Caco-2 (cell line): ENCODE measurements at regions not wholly inside any gene's neighbourhood (a gene's known extent, or its start where the extent isn't known, plus 50 kb on each side); places are given as distances from the start of the nearest gene placed in this dataset.

Experiments used
- BruUV-seq: library from RNA; stranded (reverse); fragments of 400-500 nt; replicated peaks from 2 replicates; lab custom pipeline; 2021; lab: Mats Ljungman, UMichigan
- CTCF ChIA-PET: fragments of 300-600 bp; sonication (Branson Sonifier 250); formaldehyde crosslinking; loops from one replicate; lab custom pipeline; 2022; ENCODE audit warnings: antibody characterized with exemption; lab: Charles Lee
- POLR2A ChIA-PET: fragments of 300-600 bp; sonication (Branson Sonifier 250); formaldehyde crosslinking; loops from one replicate; lab custom pipeline; 2022; ENCODE audit warnings: antibody characterized with exemption; lab: Charles Lee
- DNase-seq, 2 experiments: peaks; one replicate each; pipeline versions ENCODE4 v3.0.0 to v3.0.0-alpha.2; 2020 to 2022
- H3K27me3 ChIP-seq: replicated peaks from 2 replicates; pipeline ENCODE4 v1.6.0; 2011; ENCODE audit warnings: low read length; ENCODE audit not compliant: control insufficient read depth, insufficient read depth
- H3K36me3 ChIP-seq: 2 replicates; pipeline ENCODE4 v1.5.1; 2011; ENCODE audit warnings: low read length; ENCODE audit not compliant: control insufficient read depth, insufficient read depth
- H3K4me1 ChIP-seq: fragments of 250-450 bp; sonication (Bioruptor Pico); 2 replicates; pipeline ENCODE4 v1.5.1; 2020; ENCODE audit warnings: mild to moderate bottlenecking
- H3K4me3 ChIP-seq: 2 replicates; pipeline ENCODE4 v1.5.1; 2011; ENCODE audit warnings: low read depth, mild to moderate bottlenecking, control low read depth, low read length
- H3K9me3 ChIP-seq: fragments of 250-450 bp; sonication (Bioruptor Pico); 2 replicates; pipeline ENCODE4 v1.5.1; 2020; ENCODE audit warnings: mild to moderate bottlenecking, moderate library complexity
- H3K27ac Mint-ChIP-seq: one replicate; pipeline ENCODE4 v1.8.0; 2022; ENCODE audit warnings: mixed read lengths; ENCODE audit not compliant: unreplicated experiment
- H3K27me3 Mint-ChIP-seq: one replicate; pipeline ENCODE4 v1.8.0; 2022; ENCODE audit warnings: mixed read lengths; ENCODE audit not compliant: insufficient read depth, unreplicated experiment
- H3K36me3 Mint-ChIP-seq: one replicate; pipeline ENCODE4 v1.8.0; 2022; ENCODE audit warnings: mild to moderate bottlenecking, mixed read lengths; ENCODE audit not compliant: insufficient read depth, unreplicated experiment
- H3K4me1 Mint-ChIP-seq: one replicate; pipeline ENCODE4 v1.8.0; 2022; ENCODE audit warnings: low read depth, mixed read lengths; ENCODE audit not compliant: unreplicated experiment
- H3K4me3 Mint-ChIP-seq: one replicate; pipeline ENCODE4 v1.8.0; 2022; ENCODE audit warnings: mild to moderate bottlenecking, moderate library complexity, mixed read lengths; ENCODE audit not compliant: unreplicated experiment
- H3K9me3 Mint-ChIP-seq: one replicate; pipeline ENCODE4 v1.8.0; 2022; ENCODE audit warnings: mixed read lengths; ENCODE audit not compliant: unreplicated experiment
- intact Hi-C: fragments of 100-400 bp; cut with micrococcal nuclease; formaldehyde crosslinking; loops from one replicate; pipeline ENCODE4 v1.10.0; 2022; ENCODE audit not compliant: unreplicated experiment
- TF ChIP-seq, protein P1 (sequence below), 2 experiments: fragments of 200-600 bp in 1 of 2; IDR thresholded peaks; 1 replicate in 1 of 2; 2 replicates in 1 of 2; pipeline versions ENCODE4 v1.5.1 to v1.8.0; 2011 to 2022; ENCODE audit warnings: antibody characterized with exemption in 1 of 2, control low read depth in 1 of 2, inconsistent platforms in 1 of 2, low read depth in 1 of 2, low read length in 1 of 2, mild to moderate bottlenecking in 1 of 2, moderate library complexity in 1 of 2; ENCODE audit not compliant: insufficient read depth in 1 of 2, severe bottlenecking in 1 of 2, unreplicated experiment in 1 of 2

GRCh38 chr2:12376025-12376424 lies 340.7 kb upstream of the TRIB2 start:
- Histone ChIP-seq H3K27me3 (no peaks in the 10 kb centered on the region), H3K36me3 (no peaks in the 10 kb centered on the region), H3K4me1 (no peaks in the 10 kb centered on the region), H3K4me3 (no peak overlapping the region), H3K9me3 (no peaks in the 10 kb centered on the region)
- ChIA-PET CTCF (no interaction called here), POLR2A (no interaction called here)
- no peak overlapping the region for H3K4me3 Mint-ChIP-seq
- H3K27ac Mint-ChIP-seq: no peak overlapping the region
- H3K9me3 Mint-ChIP-seq: no peaks in the 10 kb centered on the region
- TF ChIP-seq, protein P1, sequence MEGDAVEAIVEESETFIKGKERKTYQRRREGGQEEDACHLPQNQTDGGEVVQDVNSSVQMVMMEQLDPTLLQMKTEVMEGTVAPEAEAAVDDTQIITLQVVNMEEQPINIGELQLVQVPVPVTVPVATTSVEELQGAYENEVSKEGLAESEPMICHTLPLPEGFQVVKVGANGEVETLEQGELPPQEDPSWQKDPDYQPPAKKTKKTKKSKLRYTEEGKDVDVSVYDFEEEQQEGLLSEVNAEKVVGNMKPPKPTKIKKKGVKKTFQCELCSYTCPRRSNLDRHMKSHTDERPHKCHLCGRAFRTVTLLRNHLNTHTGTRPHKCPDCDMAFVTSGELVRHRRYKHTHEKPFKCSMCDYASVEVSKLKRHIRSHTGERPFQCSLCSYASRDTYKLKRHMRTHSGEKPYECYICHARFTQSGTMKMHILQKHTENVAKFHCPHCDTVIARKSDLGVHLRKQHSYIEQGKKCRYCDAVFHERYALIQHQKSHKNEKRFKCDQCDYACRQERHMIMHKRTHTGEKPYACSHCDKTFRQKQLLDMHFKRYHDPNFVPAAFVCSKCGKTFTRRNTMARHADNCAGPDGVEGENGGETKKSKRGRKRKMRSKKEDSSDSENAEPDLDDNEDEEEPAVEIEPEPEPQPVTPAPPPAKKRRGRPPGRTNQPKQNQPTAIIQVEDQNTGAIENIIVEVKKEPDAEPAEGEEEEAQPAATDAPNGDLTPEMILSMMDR (IDR thresholded peaks at IDR 0.05; ENCODE audit: insufficient read depth in 1 of 2, low read depth in 1 of 2, low read length in 1 of 2, severe bottlenecking in 1 of 2, unreplicated experiment in 1 of 2): no peak
- intact Hi-C loops: no loop called here
- BruUV-seq: no TSS peak
- DNase-seq: no peak
- H3K27me3 Mint-ChIP-seq: no peaks in the 10 kb centered on the region
- no peaks in the 10 kb centered on the region for H3K36me3 Mint-ChIP-seq
- H3K4me1 Mint-ChIP-seq: no peaks in the 10 kb centered on the region

DNA sequence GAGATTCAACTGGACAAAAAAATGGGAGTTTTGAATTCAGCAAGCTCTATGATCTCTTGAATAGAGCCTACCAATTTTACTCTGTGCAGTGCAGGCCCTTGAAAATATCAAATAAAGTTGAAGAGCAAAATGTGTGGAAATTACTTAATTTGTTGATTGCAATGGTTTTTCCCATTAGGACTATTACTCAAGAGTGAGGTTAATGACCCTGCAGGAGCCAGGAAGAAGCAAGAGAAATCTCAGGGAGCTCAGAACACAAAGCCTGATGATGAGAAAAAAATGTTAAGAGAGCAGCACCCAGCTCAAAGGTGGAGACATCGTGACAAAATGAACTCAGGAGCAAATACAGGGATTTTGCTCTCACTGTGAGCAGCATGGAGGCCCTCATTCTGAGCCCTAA lies 337.6 kb upstream of the TRIB2 start:
- no peaks in the 10 kb centered on the region for H3K36me3 ChIP-seq
- ChIA-PET POLR2A (no interaction called here), CTCF (no interaction called here)
- H3K27ac Mint-ChIP-seq: no peak overlapping the region
- H3K9me3 ChIP-seq: no peaks in the 10 kb centered on the region
- no peaks in the 10 kb centered on the region for H3K9me3 Mint-ChIP-seq
- H3K4me1 Mint-ChIP-seq: no peaks in the 10 kb centered on the region
- H3K4me3 ChIP-seq: no peak overlapping the region
- TF ChIP-seq, protein P1 (IDR thresholded peaks at IDR 0.05; ENCODE audit: insufficient read depth in 1 of 2, low read depth in 1 of 2, low read length in 1 of 2, severe bottlenecking in 1 of 2, unreplicated experiment in 1 of 2): no peak
- H3K4me1 ChIP-seq: no peaks in the 10 kb centered on the region
- intact Hi-C loops: no loop called here
- DNase-seq: no peak
- H3K27me3 Mint-ChIP-seq: peaks cover 2% of the 10 kb centered on the region
- no peaks in the 10 kb centered on the region for H3K36me3 Mint-ChIP-seq
- H3K27me3 ChIP-seq: no peaks in the 10 kb centered on the region
- H3K4me3 Mint-ChIP-seq: no peak overlapping the region
- no TSS peak for BruUV-seq

DNA sequence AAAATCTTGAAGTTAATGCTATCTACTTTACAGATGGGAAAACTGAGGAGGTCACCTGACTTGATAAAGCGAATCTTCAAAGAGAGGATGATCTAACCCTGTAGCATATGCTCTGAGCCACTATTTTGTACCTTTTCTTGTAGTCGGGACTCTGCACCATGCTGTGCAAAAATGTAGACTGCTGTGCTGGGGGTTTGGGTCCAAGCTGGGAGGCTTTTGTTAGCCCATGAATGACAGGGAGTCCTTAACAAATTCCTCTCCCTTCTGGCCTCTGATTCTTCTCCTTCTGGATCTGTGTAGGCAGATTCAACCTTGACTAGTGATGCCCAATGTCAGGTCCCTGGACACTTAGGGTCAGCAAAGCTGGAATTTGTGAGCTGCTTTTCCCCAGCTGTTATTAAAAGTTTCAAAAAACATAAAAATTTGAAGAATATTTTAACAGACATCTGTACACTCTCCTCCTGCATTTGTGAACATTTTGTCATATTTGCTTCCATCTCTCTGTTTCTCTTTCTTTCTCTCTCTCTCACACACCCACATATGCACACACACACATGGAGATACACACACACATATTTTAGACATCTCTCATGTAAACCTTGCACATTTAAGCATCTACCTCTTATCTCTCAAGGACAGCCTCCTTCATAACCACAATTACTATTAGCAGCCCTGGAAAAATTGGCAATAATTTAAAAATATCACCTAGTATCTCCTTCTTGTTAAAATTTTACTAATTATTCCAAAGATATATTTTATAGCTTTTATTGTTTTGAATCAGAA lies 335.0 kb upstream of the TRIB2 start:
- no peak overlapping the region for H3K4me3 Mint-ChIP-seq
- no peak for DNase-seq
- BruUV-seq: no TSS peak
- H3K9me3 ChIP-seq: no peaks in the 10 kb centered on the region
- TF ChIP-seq, protein P1 (IDR thresholded peaks at IDR 0.05; ENCODE audit: insufficient read depth in 1 of 2, low read depth in 1 of 2, low read length in 1 of 2, severe bottlenecking in 1 of 2, unreplicated experiment in 1 of 2): no peak
- no peaks in the 10 kb centered on the region for H3K9me3 Mint-ChIP-seq
- intact Hi-C loops: no loop called here
- no peaks in the 10 kb centered on the region for H3K36me3 ChIP-seq
- peaks cover 2% of the 10 kb centered on the region for H3K27me3 Mint-ChIP-seq
- no peaks in the 10 kb centered on the region for H3K36me3 Mint-ChIP-seq
- no peak overlapping the region for H3K4me3 ChIP-seq
- H3K4me1 Mint-ChIP-seq: no peaks in the 10 kb centered on the region
- ChIA-PET CTCF (no interaction called here), POLR2A (no interaction called here)
- no peaks in the 10 kb centered on the region for H3K27me3 ChIP-seq
- no peaks in the 10 kb centered on the region for H3K4me1 ChIP-seq
- no peak overlapping the region for H3K27ac Mint-ChIP-seq
